ENCODE measurements at regions not wholly inside any gene's neighbourhood (a gene's known extent, or its start where the extent isn't known, plus 50 kb on each side); places are given as distances from the start of the nearest gene placed in this dataset.

GRCh38 chr14:66094001-66094727 is 392.0 kb upstream of the CCDC196 start:
- TF ChIP-seq SMC3 (IDR thresholded peaks at IDR 0.05; ENCODE audit: low read depth, low read length) (no peak), JUND (IDR thresholded peaks at IDR 0.05) (no peak), FOXM1 (IDR thresholded peaks at IDR 0.05; ENCODE audit: low read depth) (no peak), PBX3 (IDR thresholded peaks at IDR 0.05) (no peak), RXRA (IDR thresholded peaks at IDR 0.05; ENCODE audit: borderline replicate concordance, low read depth) (no peak), NRF1 (IDR thresholded peaks at IDR 0.05; ENCODE audit: low read depth, low read length) (no peak)
- no peaks in the 10 kb centered on the region for H3K36me3 ChIP-seq (replicated peaks in 1 of 2; ENCODE audit: control insufficient read depth in 1 of 2, insufficient read depth in 2 of 2, low read length in 1 of 2)
- H3K27me3 ChIP-seq (ENCODE audit: insufficient read depth) = no peaks in the 10 kb centered on the region
- POLR2A ChIA-PET = no interaction called here
- no peaks in the 10 kb centered on the region for H3K9me2 ChIP-seq
- H3F3A ChIP-seq (replicated peaks; ENCODE audit: insufficient read depth) = no peaks in the 10 kb centered on the region
- no peak for DNase-seq
- WGBS (ENCODE audit: low lambda C conversion rate) = 69% methylated on average over 27 of the region's 38 CpGs
- H3K4me3 ChIP-seq (ENCODE audit: low read depth in 2 of 2, low read length in 1 of 2) = no peak overlapping the region
- H3K4me2 ChIP-seq = no peak overlapping the region
- H3K9me3 ChIP-seq = no peaks in the 10 kb centered on the region
- no peaks in the 10 kb centered on the region; a peak in 1 of 4 replicates for H3K4me1 ChIP-seq (ENCODE audit: control insufficient read depth in 1 of 2, insufficient read depth in 2 of 2, low read depth in 1 of 2, low read length in 1 of 2)
- H3K79me2 ChIP-seq (ENCODE audit: insufficient read depth) = no peaks in the 10 kb centered on the region
- no peaks in the 10 kb centered on the region for H4K20me1 ChIP-seq (ENCODE audit: insufficient read depth)
- no peak overlapping the region for H3K27ac ChIP-seq (ENCODE audit: low read depth in 2 of 2, low read length in 1 of 2)
- CTCF ChIA-PET = no interaction called here
- H2AFZ ChIP-seq (ENCODE audit: low read depth) = no peak overlapping the region
- no peak overlapping the region for H3K9ac ChIP-seq

- CTCF ChIA-PET = no interaction called here
- Histone ChIP-seq H3K9ac (no peak overlapping the region), H3K9me2 (no peaks in the 10 kb centered on the region), H3K27me3 (ENCODE audit: insufficient read depth) (no peaks in the 10 kb centered on the region), H4K20me1 (ENCODE audit: insufficient read depth) (no peaks in the 10 kb centered on the region), H3K4me1 (ENCODE audit: control insufficient read depth in 1 of 2, insufficient read depth in 2 of 2, low read depth in 1 of 2, low read length in 1 of 2) (peaks cover 0 to 3% of the 10 kb centered on the region in 2 experiments; a peak in 1 of 4 replicates), H3K4me2 (no peak overlapping the region), H2AFZ (ENCODE audit: low read depth) (no peak overlapping the region), H3K4me3 (ENCODE audit: low read depth in 2 of 2, low read length in 1 of 2) (no peak overlapping the region), H3K27ac (ENCODE audit: low read depth in 2 of 2, low read length in 1 of 2) (no peak overlapping the region), H3F3A (replicated peaks; ENCODE audit: insufficient read depth) (no peaks in the 10 kb centered on the region), H3K9me3 (no peaks in the 10 kb centered on the region), H3K36me3 (replicated peaks in 1 of 2; ENCODE audit: control insufficient read depth in 1 of 2, insufficient read depth in 2 of 2, low read length in 1 of 2) (no peaks in the 10 kb centered on the region), H3K79me2 (ENCODE audit: insufficient read depth) (no peaks in the 10 kb centered on the region)
- WGBS (ENCODE audit: low lambda C conversion rate) = 57% methylated on average over 3 of the region's 4 CpGs
- POLR2A ChIA-PET = no interaction called here
- TF ChIP-seq RAD21 (IDR thresholded peaks at IDR 0.05; ENCODE audit: low read length) (no peak), RCOR1 (IDR thresholded peaks at IDR 0.05; ENCODE audit: low read length) (no peak), REST (IDR thresholded peaks at IDR 0.05; ENCODE audit: low read depth, low read length) (no peak), CHD2 (IDR thresholded peaks at IDR 0.05; ENCODE audit: low read length, partially characterized antibody) (no peak), NFIC (IDR thresholded peaks at IDR 0.05; ENCODE audit: borderline replicate concordance) (no peak), JUND (IDR thresholded peaks at IDR 0.05) (no peak), EP300 (IDR thresholded peaks at IDR 0.05; ENCODE audit: borderline replicate concordance in 1 of 2, low read depth in 1 of 2, low read length in 1 of 2) (no peak), MAX (IDR thresholded peaks at IDR 0.05; ENCODE audit: low read depth) (no peak), GABPA (IDR thresholded peaks at IDR 0.05; ENCODE audit: low read depth) (no peak), MEF2A (IDR thresholded peaks at IDR 0.05; ENCODE audit: borderline replicate concordance, low read depth) (no peak)
- TF ChIP-seq, protein P1, sequence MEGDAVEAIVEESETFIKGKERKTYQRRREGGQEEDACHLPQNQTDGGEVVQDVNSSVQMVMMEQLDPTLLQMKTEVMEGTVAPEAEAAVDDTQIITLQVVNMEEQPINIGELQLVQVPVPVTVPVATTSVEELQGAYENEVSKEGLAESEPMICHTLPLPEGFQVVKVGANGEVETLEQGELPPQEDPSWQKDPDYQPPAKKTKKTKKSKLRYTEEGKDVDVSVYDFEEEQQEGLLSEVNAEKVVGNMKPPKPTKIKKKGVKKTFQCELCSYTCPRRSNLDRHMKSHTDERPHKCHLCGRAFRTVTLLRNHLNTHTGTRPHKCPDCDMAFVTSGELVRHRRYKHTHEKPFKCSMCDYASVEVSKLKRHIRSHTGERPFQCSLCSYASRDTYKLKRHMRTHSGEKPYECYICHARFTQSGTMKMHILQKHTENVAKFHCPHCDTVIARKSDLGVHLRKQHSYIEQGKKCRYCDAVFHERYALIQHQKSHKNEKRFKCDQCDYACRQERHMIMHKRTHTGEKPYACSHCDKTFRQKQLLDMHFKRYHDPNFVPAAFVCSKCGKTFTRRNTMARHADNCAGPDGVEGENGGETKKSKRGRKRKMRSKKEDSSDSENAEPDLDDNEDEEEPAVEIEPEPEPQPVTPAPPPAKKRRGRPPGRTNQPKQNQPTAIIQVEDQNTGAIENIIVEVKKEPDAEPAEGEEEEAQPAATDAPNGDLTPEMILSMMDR (IDR thresholded peaks at IDR 0.05) = no peak
- TF ChIP-seq, protein P2, sequence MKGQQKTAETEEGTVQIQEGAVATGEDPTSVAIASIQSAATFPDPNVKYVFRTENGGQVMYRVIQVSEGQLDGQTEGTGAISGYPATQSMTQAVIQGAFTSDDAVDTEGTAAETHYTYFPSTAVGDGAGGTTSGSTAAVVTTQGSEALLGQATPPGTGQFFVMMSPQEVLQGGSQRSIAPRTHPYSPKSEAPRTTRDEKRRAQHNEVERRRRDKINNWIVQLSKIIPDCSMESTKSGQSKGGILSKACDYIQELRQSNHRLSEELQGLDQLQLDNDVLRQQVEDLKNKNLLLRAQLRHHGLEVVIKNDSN (IDR thresholded peaks at IDR 0.05; ENCODE audit: borderline replicate concordance, low read depth) = no peak
- TF ChIP-seq, protein P3, sequence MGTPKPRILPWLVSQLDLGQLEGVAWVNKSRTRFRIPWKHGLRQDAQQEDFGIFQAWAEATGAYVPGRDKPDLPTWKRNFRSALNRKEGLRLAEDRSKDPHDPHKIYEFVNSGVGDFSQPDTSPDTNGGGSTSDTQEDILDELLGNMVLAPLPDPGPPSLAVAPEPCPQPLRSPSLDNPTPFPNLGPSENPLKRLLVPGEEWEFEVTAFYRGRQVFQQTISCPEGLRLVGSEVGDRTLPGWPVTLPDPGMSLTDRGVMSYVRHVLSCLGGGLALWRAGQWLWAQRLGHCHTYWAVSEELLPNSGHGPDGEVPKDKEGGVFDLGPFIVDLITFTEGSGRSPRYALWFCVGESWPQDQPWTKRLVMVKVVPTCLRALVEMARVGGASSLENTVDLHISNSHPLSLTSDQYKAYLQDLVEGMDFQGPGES (IDR thresholded peaks at IDR 0.05; ENCODE audit: low read depth, low read length) = no peak
- DNase-seq = no peak
Measured at GRCh38 chr14:66099451-66099850, 386.7 kb upstream of the CCDC196 start.

Measured in SK-N-SH (cell line).